ENCODE measurements at regions not wholly inside any gene's neighbourhood (a gene's known extent, or its start where the extent isn't known, plus 50 kb on each side); places are given as distances from the start of the nearest gene placed in this dataset.

DNA sequence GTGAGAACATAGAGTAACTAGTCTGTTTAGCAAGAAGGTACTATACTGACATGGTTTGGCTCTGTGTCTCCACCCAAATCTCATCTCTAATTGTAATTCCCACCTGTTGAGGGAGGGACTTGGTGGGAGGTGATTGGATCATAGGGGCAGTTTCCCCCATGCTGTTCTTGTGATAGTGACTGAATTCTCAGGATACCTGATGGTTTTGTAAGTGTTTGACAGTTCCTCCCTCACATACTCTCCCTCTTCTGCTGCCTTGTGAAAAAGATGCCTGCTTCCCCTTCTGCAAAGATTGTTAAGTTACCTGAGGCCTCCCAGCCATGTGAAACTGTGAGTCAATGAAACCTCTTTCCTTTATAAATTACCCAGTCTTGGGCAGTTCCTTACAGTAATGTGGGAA lies 240.4 kb upstream of the ST8SIA4 start:
- TF ChIP-seq, protein P1, sequence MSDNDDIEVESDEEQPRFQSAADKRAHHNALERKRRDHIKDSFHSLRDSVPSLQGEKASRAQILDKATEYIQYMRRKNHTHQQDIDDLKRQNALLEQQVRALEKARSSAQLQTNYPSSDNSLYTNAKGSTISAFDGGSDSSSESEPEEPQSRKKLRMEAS (IDR thresholded peaks at IDR 0.05; ENCODE audit: insufficient read depth, insufficient read length), result no peak
- TF ChIP-seq, protein P2, sequence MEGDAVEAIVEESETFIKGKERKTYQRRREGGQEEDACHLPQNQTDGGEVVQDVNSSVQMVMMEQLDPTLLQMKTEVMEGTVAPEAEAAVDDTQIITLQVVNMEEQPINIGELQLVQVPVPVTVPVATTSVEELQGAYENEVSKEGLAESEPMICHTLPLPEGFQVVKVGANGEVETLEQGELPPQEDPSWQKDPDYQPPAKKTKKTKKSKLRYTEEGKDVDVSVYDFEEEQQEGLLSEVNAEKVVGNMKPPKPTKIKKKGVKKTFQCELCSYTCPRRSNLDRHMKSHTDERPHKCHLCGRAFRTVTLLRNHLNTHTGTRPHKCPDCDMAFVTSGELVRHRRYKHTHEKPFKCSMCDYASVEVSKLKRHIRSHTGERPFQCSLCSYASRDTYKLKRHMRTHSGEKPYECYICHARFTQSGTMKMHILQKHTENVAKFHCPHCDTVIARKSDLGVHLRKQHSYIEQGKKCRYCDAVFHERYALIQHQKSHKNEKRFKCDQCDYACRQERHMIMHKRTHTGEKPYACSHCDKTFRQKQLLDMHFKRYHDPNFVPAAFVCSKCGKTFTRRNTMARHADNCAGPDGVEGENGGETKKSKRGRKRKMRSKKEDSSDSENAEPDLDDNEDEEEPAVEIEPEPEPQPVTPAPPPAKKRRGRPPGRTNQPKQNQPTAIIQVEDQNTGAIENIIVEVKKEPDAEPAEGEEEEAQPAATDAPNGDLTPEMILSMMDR (IDR thresholded peaks at IDR 0.05; ENCODE audit: extremely low read depth in 1 of 2, insufficient read depth in 1 of 2, low read depth in 1 of 2, low read length in 2 of 2), result no peak
- TF ChIP-seq GATA2 (IDR thresholded peaks at IDR 0.05; ENCODE audit: insufficient read depth, insufficient read length, low read depth, low read length), result no peak
- no peak for TF ChIP-seq EZH2 (IDR thresholded peaks at IDR 0.05; ENCODE audit: borderline replicate concordance, low read depth, low read length, severe bottlenecking)
- TF ChIP-seq POLR2AphosphoS5 (IDR thresholded peaks at IDR 0.05; ENCODE audit: insufficient read depth, low read depth, low read length), result no peak
